Vagina (tissue), 2 donors: ENCODE measurements at regions not wholly inside any gene's neighbourhood (a gene's known extent, or its start where the extent isn't known, plus 50 kb on each side); places are given as distances from the start of the nearest gene placed in this dataset.

ENCODE experiments used
- CTCF ChIP-seq, 3 experiments: fragments of 450-650 bp in 2 of 3; fragments of 200-600 bp in 1 of 3; sonication (generic) in 1 of 3; IDR thresholded peaks; one replicate each; pipeline ENCODE4 v1.5.1; 2017 to 2019; ENCODE audit warnings: antibody characterized with exemption in 3 of 3, mild to moderate bottlenecking in 2 of 3, moderate library complexity in 2 of 3
- POLR2A ChIP-seq, 2 donors: fragments of 450-650 bp; IDR thresholded peaks; one replicate each; pipeline ENCODE4 v1.6.1; 2017; ENCODE audit warnings: antibody characterized with exemption in 2 of 2, mild to moderate bottlenecking in 2 of 2, moderate library complexity in 2 of 2

GRCh38 chr13:79621449-79621848, 140.5 kb downstream of the NDFIP2 start:
- TF ChIP-seq CTCF (IDR thresholded peaks at IDR 0.05) (no peak), POLR2A (IDR thresholded peaks at IDR 0.05) (no peak)
